Stimulated activated CD8-positive, alpha-beta memory T cell treated with anti-CD3 and anti-CD28 coated beads, Interleukin-7, amount 100 ng/mL, for 4 hours (primary cell): ENCODE measurements at regions not wholly inside any gene's neighbourhood (a gene's known extent, or its start where the extent isn't known, plus 50 kb on each side); places are given as distances from the start of the nearest gene placed in this dataset.
"Not testable (repeated sequence)": the region's sequence is repeated elsewhere in the genome, so short reads cannot be mapped to it uniquely, and the experiment has no call there.

Experiments
- DNase-seq, 2 donors: peaks; one replicate each; pipeline ENCODE4 v3.0.0-alpha.2; 2020; ENCODE audit warnings: low read depth in 2 of 2

DNA sequence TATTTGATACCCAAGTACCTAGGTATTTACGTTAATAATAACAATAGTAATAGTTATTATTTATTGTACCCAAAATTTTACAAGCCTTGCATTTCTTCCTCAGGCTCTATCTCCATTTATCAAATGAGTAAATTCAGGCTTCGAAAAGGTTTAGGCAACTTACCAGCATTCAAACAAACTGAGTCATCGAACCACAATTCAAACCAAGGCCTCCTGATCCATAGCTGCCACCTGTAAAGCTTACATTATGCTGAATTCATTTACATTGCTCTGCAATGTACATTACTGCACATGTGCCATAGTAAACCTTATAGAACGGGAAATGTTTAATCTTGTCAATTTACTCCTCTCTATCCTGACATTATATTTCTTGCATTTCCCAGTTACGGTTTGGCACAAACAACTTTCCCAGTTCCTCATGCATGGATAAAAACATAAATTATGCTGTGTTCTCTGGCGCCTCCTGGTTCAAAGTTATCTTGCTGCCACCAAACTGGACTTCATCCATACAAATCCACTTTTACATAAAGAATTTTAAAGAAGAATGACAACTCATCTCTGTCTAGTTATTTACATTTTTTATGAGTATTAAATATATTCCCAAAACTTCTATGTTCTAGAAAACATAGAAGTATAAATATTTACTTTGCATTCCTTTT is 360.6 kb upstream of the SOX9 start:
- DNase-seq, result no peak

DNA sequence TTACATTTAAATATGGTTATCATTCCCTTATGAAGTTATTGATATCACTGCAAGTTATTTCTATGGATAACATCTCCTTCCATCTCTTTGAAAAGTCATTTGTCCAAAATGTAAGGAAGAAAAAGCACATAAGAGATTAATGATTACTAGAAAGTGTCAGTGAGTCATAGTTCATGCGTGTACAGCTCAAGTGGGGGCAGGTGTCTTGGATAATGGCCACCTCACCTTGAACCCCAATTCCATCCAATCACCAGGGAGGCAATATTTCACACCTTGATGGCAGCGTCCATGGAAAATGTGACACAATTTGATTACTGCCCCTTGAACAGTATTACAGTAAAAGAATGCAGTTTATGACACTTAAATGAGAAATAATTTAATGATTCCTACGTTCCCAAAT is 358.3 kb upstream of the SOX9 start:
- DNase-seq, result no peak

GRCh38 chr17:71764505-71764904 is 356.3 kb upstream of the SOX9 start:
- no peak for DNase-seq

GRCh38 chr17:71765437-71765836 is 355.4 kb upstream of the SOX9 start:
- DNase-seq, result no peak

- DNase-seq, result no peak
Measured at GRCh38 chr17:71769850-71770249, 351.0 kb upstream of the SOX9 start.

DNA sequence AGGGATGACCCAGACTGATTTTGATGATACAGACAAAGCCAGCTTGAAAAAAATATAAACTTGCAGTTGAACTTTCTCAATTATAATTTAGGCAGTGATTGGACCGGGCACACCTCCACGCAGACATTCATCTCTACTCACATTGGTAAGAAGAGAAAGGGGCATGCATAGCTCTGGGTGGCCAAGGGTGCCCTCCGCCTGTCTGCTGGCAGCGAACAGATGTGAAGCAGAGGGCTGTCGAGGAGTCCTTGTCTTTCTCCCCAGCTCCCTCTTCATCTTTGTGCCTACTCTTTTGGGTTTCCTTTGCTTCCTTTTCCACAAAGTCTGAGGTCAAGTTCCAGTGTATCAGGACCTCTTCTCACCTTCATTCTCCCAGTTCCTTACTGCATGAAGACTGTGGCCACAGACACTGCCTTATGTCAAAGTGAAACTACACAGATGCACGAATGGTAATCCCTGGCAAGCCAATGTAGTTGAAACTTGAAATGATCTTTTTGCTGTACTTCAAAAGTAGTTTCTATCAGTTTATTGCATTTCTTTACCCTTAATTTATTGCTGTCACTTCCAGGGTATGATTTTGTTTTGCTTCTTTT is 343.7 kb upstream of the SOX9 start:
- DNase-seq, result no peak

DNA sequence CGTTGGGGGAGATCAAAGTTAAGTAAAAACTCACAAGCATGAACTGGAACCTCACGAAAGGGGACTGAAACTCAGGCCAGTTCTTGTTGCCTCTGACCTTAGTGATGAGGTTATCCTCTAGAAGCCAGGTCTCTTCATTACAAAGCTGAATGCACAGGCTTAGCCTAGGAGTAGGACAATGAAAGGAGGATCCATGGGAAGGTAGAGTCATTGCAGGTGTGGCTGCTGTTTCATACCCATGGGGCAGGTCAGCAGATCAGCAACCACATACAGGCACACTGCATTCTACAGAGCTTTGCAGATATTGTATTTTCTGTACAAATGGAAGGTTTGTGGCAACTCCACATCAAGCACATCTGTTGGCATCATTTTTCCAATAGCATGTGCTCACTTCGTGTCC is 341.3 kb upstream of the SOX9 start:
- no peak for DNase-seq

DNA sequence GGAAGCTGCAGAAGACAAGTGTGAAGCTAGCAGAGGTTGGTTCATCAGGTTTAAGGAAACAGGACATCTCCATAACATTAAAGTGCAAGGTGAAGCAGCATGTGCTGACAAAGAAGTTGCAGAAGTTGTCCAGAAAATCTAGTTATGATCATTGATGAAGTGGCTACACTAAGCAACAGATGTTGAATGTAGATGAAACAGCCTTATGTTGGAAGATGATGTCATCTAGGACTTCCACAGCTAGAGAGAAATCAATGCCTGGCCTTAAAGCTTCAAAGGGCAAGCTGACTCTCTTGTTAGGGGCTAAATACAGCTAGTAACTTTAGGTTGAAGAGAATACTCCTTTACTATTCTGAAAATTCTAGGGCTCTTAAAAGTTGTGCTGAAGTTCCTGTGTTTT is 340.2 kb upstream of the SOX9 start:
- DNase-seq, result no peak

GRCh38 chr17:71782021-71782420 is 338.8 kb upstream of the SOX9 start:
- DNase-seq, result not testable (repeated sequence)

GRCh38 chr17:71790791-71791190 is 330.0 kb upstream of the SOX9 start:
- DNase-seq, result no peak

GRCh38 chr17:71791311-71791710 is 329.5 kb upstream of the SOX9 start:
- DNase-seq, result no peak

DNA sequence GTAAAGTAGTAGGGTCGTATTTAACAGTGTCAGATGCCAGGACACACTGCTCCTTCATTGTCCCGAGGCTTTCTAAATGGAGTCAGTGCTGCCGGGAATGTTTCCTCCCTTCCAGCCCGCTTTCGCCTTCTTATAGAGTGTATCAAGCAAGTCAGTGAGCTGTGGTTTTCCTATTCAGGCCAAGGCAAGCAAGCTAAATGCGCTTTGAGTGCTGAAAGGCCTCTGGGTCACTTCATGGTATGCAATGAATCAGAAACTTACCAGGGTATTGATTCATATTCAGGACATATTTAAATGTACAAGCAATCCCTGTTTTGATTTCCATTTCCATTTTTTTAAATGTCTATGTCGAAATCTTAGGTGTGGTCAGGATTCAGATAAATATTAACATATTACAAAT is 327.9 kb upstream of the SOX9 start:
- DNase-seq, result no peak

GRCh38 chr17:71793518-71793917 is 327.3 kb upstream of the SOX9 start:
- DNase-seq, result no peak

GRCh38 chr17:71798701-71799100 is 322.1 kb upstream of the SOX9 start:
- DNase-seq, result no peak

DNA sequence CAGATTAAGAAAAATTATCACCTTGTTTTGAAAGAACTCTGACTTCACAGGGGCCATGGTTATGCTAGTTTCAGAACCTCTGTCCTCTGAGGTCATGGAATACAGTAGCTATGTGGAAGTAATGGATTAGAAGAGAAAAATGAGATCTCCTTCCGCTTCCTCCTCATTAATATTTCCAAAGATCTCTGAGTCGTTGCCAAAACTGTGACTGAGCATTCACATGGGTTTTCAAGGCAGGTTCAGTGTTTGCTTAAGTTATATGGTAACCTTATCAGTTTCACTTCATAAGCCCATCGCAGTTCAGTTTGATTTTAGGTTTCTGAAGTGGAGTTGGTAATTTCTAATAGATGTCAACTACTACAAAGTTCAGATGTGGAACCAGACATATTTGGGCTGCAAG is 321.2 kb upstream of the SOX9 start:
- DNase-seq, result no peak

GRCh38 chr17:71801301-71801700 is 319.5 kb upstream of the SOX9 start:
- no peak for DNase-seq

GRCh38 chr17:71802663-71803062 is 318.2 kb upstream of the SOX9 start:
- DNase-seq, result no peak

GRCh38 chr17:71803656-71804284 is 317.1 kb upstream of the SOX9 start:
- no peak for DNase-seq

- no peak for DNase-seq
Measured at GRCh38 chr17:71809537-71809936, 311.3 kb upstream of the SOX9 start.

DNA sequence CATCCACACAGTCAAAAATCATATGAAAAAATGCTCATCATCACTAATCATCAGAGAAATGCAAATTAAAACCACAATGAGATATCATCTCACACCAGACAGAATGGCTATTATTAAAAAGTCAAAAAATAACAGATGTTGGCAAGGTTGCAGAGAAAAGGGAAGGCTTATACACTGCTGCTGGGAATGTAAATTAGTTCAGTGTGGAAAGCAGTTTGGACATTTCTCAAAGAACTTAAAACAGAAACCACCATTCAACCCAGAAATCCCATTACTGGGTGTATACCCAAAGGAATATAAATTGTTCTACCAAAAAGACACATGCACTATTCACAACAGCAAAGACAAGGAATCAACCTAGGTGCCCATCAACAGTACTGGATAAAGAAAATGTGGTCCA is 307.0 kb upstream of the SOX9 start:
- not testable (repeated sequence) for DNase-seq

DNA sequence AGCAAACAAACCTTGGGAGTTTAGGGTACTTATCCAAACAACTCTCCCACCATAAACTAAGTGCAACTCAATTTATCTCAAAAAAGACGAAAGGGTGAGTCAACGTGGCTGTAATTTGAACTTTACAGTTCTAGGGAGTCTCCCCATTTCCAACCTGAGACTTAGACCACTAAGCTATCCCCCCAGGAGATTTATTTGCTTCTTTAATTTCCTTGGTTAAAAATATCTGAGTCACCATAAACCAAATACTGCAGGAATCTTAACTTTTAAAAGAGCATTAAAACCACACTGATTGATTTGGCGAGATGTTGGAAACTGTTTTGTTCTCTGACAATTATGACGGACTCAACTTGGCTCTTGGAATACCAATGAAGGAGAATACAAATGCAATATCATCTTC is 299.3 kb upstream of the SOX9 start:
- DNase-seq, result no peak

DNA sequence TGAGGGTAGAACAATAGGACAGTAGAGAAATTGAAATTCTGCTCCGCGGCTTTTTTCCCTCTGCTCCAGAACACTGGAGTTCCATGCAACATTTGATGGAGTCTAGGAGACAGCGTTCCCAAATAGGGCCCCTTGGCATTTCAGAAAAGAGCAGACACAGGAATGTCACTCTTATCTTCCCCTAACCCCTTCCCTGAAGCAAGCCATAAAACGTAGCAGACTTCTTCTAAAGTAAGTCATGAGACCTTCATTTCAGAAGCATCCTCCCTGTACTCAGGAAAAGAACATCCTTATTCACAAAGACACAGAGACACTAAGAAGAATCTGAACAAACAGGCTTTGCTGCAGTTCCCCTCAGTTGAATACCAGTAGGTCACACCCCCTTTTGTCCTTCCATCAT is 296.1 kb upstream of the SOX9 start:
- DNase-seq, result no peak

DNA sequence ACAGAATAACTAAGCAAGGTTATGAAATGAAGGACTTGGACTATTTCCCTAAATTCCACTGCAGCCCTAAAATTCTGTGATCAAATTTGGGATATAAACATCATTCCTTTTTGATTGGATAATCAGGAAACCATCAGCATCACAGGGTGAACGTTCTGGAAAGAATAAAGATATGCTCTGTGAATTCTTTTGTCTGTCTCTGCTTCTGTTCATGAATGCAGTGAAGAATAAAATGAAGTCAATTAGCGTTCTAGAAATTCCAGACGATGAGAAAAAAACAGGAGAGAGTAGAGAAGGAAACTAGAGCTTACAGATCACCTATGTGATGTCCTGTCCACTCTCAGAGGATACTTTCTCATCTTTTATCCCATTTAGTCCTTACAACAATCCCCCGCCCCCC is 295.1 kb upstream of the SOX9 start:
- no peak for DNase-seq

DNA sequence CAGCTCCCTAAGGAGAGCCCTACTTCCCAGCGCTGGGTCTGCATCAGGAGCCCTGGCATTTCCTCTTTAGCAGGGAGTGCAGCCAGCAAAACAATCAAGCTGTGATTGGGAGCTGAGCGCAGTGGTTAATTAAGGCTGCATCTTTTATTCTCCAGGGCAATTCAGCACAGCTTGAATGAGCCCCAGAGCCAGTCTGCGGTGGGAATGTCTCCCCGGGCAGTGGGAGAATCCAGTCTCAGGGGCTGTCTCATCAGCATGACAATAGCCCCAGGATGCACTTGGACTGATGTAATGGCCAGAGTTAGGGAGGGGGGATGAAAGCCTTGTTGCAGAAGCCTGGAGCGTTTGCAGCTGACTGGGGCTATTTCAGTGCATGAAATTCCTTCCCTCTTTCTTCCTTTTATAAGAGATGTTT is 292.6 kb upstream of the SOX9 start:
- DNase-seq, result no peak
